Stomach (tissue), 8 donors: ENCODE measurements at regions not wholly inside any gene's neighbourhood (a gene's known extent, or its start where the extent isn't known, plus 50 kb on each side); places are given as distances from the start of the nearest gene placed in this dataset.

ENCODE experiments used
- DNase-seq, 2 donors: peaks; one replicate each; pipeline versions ENCODE4 v3.0.0 to v3.0.0-alpha.2; 2013 to 2019
- H3K27ac ChIP-seq, 5 donors: fragments of 200-600 bp in 4 of 5; sonication (generic) in 4 of 5; one replicate each; pipeline ENCODE4 v1.5.1; 2013 to 2019; ENCODE audit warnings: mild to moderate bottlenecking in 1 of 5, moderate library complexity in 1 of 5
- H3K27me3 ChIP-seq, 3 donors: fragments of 200-600 bp; sonication (generic); one replicate each; pipeline ENCODE4 v1.5.1; 2017 to 2019; ENCODE audit warnings: mixed run types in 1 of 3
- H3K36me3 ChIP-seq, 4 donors: fragments of 200-600 bp; sonication (generic); 1 replicate in 3 of 4; 2 replicates in 1 of 4; pipeline ENCODE4 v1.5.1; 2016 to 2019
- H3K4me1 ChIP-seq, 4 donors: fragments of 200-600 bp; sonication (generic); one replicate each; pipeline ENCODE4 v1.5.1; 2016 to 2019
- H3K4me3 ChIP-seq, 4 donors: fragments of 200-600 bp; sonication (generic) in 3 of 4; one replicate each; pipeline ENCODE4 v1.5.1; 2016 to 2019; ENCODE audit warnings: mild to moderate bottlenecking in 1 of 4
- H3K9me3 ChIP-seq, 4 donors: fragments of 200-600 bp; sonication (generic); one replicate each; pipeline ENCODE4 v1.5.1; 2016 to 2019
- CTCF ChIP-seq, 7 experiments: fragments of 450-650 bp in 4 of 7; fragments of 200-600 bp in 3 of 7; sonication (generic) in 3 of 7; IDR thresholded peaks; one replicate each; pipeline ENCODE4 v1.5.1; 2016 to 2019; ENCODE audit warnings: antibody characterized with exemption in 7 of 7, control low read depth in 2 of 7, mild to moderate bottlenecking in 1 of 7
- EP300 ChIP-seq: sonication (generic); formaldehyde crosslinking; IDR thresholded peaks from one replicate; pipeline ENCODE4 v1.6.1; 2017; ENCODE audit warnings: antibody characterized with exemption
- POLR2A ChIP-seq, 4 donors: fragments of 450-650 bp; IDR thresholded peaks; one replicate each; pipeline ENCODE4 v1.6.1; 2016; ENCODE audit warnings: antibody characterized with exemption in 4 of 4, control low read depth in 2 of 4, mild to moderate bottlenecking in 1 of 4, moderate library complexity in 1 of 4
- POLR2AphosphoS5 ChIP-seq, 3 donors: sonication (generic); formaldehyde crosslinking; IDR thresholded peaks; one replicate each; pipeline ENCODE4 v1.6.1; 2016; ENCODE audit warnings: antibody characterized with exemption in 3 of 3
- WGBS, 5 donors: extraction: QIAGEN DNeasy Blood & Tissue Kit in 3 of 5; methylation state at CpG; one replicate each; pipeline versions ENCODE4 v1.1.5 to v1.1.7; 2013 to 2018; 5-methylcytosine and 5-hydroxymethylcytosine counted together
- intact Hi-C: fragments of 100-400 bp; cut with DNase I; formaldehyde crosslinking; loops from one replicate; pipeline ENCODE4 v1.15.1; 2023; ENCODE audit warnings: low total_unique reads
- donor health status: healthy with polysubstance abuse.
- donor health status: Bipolar disorder and iron deficiency.
- donor health status: healthy.

DNA sequence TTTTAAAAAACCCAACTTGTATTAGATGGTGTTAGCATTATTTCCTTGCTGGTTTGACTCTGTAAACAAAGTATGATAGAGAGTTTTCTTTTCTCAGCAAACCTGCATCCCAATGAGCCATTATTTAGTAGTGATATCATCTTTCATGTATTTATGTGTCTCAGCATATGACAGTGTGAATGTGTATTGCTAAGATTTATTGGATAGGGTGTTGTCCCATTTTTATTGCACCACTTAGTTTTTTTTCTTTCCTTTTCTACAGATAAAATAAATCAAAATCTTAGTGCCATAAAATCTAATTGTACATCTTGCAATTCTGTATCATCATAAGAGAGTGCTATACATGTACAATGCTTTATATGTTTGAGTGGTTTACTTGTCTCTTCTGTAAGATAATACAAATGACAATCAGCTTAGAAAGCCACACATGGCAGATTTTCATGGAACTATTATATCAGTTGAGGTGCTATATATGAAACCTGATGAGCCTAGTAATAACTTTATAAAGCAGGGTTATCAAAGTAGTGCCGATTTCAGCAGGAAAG lies 149.2 kb upstream of the CYLC2 start:
- no peaks in the 10 kb centered on the region for H3K4me1 ChIP-seq
- H3K9me3 ChIP-seq = peaks cover 0 to 3% (median 0%) of the 10 kb centered on the region in 4 donors
- DNase-seq = no peak
- intact Hi-C loops = no loop called here
- 52 to 83% (median 77%) methylated on average over 1 of the region's 1 CpG for WGBS, 5 donors
- no peaks in the 10 kb centered on the region for H3K36me3 ChIP-seq
- H3K27me3 ChIP-seq = no peaks in the 10 kb centered on the region
- H3K4me3 ChIP-seq = no peak overlapping the region
- H3K27ac ChIP-seq = no peak overlapping the region
- no peak for TF ChIP-seq CTCF (IDR thresholded peaks at IDR 0.05)

- Histone ChIP-seq H3K36me3 (no peaks in the 10 kb centered on the region), H3K27ac (no peak overlapping the region), H3K9me3 (no peaks in the 10 kb centered on the region), H3K4me1 (no peaks in the 10 kb centered on the region), H3K4me3 (no peak overlapping the region), H3K27me3 (no peaks in the 10 kb centered on the region)
- intact Hi-C loops = no loop called here
- DNase-seq = no peak
- TF ChIP-seq POLR2A (IDR thresholded peaks at IDR 0.05) = no peak
- WGBS, 5 donors = 53 to 80% (median 69%) methylated on average over 2 of the region's 2 CpGs
Observed at GRCh38 chr9:102844716-102845115, 150.4 kb upstream of the CYLC2 start.

DNA sequence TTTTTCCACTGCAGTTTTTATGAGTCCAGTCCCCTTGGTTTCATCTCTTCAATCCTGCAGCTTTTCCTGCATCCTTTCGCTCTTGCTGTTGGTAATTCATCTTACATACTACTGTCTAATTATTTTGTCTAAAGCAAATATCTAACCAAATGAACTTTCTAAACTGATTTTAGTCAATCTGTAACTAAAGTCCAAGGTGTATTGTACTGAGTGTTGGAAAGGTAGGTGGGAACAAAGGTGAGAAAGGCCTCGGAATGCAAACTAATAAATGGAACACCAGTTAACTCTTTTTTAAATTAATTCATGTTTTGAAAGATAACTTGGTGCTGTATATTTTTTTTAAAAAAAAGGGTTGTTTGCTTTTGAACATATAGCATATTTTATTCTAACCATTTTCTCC lies 152.7 kb upstream of the CYLC2 start:
- Histone ChIP-seq H3K4me1 (no peaks in the 10 kb centered on the region), H3K4me3 (no peak overlapping the region), H3K9me3 (no peaks in the 10 kb centered on the region), H3K27ac (no peak overlapping the region), H3K27me3 (no peaks in the 10 kb centered on the region), H3K36me3 (no peaks in the 10 kb centered on the region)
- no peak for TF ChIP-seq POLR2AphosphoS5 (IDR thresholded peaks at IDR 0.05)
- TF ChIP-seq CTCF (IDR thresholded peaks at IDR 0.05) = no peak
- no peak for TF ChIP-seq POLR2A (IDR thresholded peaks at IDR 0.05)
- no peak for TF ChIP-seq EP300
- intact Hi-C loops = no loop called here
- peak in 1 of 2 donors; percentile 5 for DNase-seq
- 31 to 53% (median 48%) methylated on average over 2 of the region's 2 CpGs for WGBS, 5 donors

DNA sequence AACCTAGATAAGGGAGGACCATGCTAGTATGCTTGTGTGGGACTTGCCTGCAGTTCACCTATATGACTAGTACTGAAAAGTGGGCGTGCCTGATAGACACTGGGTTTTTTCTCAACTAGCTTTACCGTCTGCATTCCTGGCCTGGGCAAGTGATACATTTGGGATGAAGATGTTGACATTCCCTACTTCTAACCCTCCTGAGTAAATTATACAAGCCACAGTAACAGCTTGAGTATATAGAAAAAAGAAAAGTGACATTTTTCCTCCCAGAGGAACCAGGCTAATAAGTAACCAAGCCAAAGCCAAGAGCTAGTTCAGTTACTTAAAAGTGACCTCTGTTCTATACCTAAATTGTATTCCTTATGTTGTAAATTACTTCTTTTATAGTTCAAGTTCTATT lies 153.8 kb upstream of the CYLC2 start:
- DNase-seq = peak in 1 of 2 donors; percentile 11

More for the DNA sequence above, 153.8 kb upstream of the CYLC2 start:
- intact Hi-C loops = no loop called here
- Histone ChIP-seq H3K4me1 (no peaks in the 10 kb centered on the region), H3K27ac (no peak overlapping the region), H3K27me3 (no peaks in the 10 kb centered on the region), H3K9me3 (no peaks in the 10 kb centered on the region), H3K4me3 (no peak overlapping the region), H3K36me3 (no peaks in the 10 kb centered on the region)
- TF ChIP-seq POLR2A (IDR thresholded peaks at IDR 0.05) = no peak
- TF ChIP-seq POLR2AphosphoS5 (IDR thresholded peaks at IDR 0.05) = no peak
- no peak for TF ChIP-seq EP300
- no peak for TF ChIP-seq CTCF (IDR thresholded peaks at IDR 0.05)
- 26 to 51% (median 32%) methylated on average over 2 of the region's 2 CpGs for WGBS, 5 donors
